ENCODE measurements at regions not wholly inside any gene's neighbourhood (a gene's known extent, or its start where the extent isn't known, plus 50 kb on each side); places are given as distances from the start of the nearest gene placed in this dataset.

- ChIA-PET POLR2A (no interaction called here), CTCF (no interaction called here)
- TF ChIP-seq, protein P1, sequence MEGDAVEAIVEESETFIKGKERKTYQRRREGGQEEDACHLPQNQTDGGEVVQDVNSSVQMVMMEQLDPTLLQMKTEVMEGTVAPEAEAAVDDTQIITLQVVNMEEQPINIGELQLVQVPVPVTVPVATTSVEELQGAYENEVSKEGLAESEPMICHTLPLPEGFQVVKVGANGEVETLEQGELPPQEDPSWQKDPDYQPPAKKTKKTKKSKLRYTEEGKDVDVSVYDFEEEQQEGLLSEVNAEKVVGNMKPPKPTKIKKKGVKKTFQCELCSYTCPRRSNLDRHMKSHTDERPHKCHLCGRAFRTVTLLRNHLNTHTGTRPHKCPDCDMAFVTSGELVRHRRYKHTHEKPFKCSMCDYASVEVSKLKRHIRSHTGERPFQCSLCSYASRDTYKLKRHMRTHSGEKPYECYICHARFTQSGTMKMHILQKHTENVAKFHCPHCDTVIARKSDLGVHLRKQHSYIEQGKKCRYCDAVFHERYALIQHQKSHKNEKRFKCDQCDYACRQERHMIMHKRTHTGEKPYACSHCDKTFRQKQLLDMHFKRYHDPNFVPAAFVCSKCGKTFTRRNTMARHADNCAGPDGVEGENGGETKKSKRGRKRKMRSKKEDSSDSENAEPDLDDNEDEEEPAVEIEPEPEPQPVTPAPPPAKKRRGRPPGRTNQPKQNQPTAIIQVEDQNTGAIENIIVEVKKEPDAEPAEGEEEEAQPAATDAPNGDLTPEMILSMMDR (IDR thresholded peaks at IDR 0.05; ENCODE audit: insufficient read depth, low read depth, low read length) = no peak
- no peak for DNase-seq (ENCODE audit: low read depth)
- Histone ChIP-seq H3K36me3 (ENCODE audit: control insufficient read depth, insufficient read depth, low read length) (no peaks in the 10 kb centered on the region), H3K4me3 (ENCODE audit: low read depth, low read length) (no peak overlapping the region), H3K27me3 (ENCODE audit: control insufficient read depth, insufficient read depth, low read length) (no peaks in the 10 kb centered on the region)
Observed at GRCh38 chr5:121711416-121711815, 140.3 kb upstream of the FTMT start.

- TF ChIP-seq, protein P1 (IDR thresholded peaks at IDR 0.05; ENCODE audit: insufficient read depth, low read depth, low read length) = no peak
- Histone ChIP-seq H3K27me3 (ENCODE audit: control insufficient read depth, insufficient read depth, low read length) (no peaks in the 10 kb centered on the region), H3K4me3 (ENCODE audit: low read depth, low read length) (no peak overlapping the region), H3K36me3 (ENCODE audit: control insufficient read depth, insufficient read depth, low read length) (no peaks in the 10 kb centered on the region)
- DNase-seq (ENCODE audit: low read depth) = no peak
- ChIA-PET POLR2A (no interaction called here), CTCF (no interaction called here)
Observed at GRCh38 chr5:121719255-121719654, 132.4 kb upstream of the FTMT start.

GRCh38 chr5:121725450-121725849 lies 126.2 kb upstream of the FTMT start:
- TF ChIP-seq, protein P1 (IDR thresholded peaks at IDR 0.05; ENCODE audit: insufficient read depth, low read depth, low read length) = no peak
- Histone ChIP-seq H3K27me3 (ENCODE audit: control insufficient read depth, insufficient read depth, low read length) (no peaks in the 10 kb centered on the region), H3K4me3 (ENCODE audit: low read depth, low read length) (no peak overlapping the region), H3K36me3 (ENCODE audit: control insufficient read depth, insufficient read depth, low read length) (no peaks in the 10 kb centered on the region)
- ChIA-PET CTCF (no interaction called here), POLR2A (no interaction called here)
- no peak for DNase-seq (ENCODE audit: low read depth)

DNA sequence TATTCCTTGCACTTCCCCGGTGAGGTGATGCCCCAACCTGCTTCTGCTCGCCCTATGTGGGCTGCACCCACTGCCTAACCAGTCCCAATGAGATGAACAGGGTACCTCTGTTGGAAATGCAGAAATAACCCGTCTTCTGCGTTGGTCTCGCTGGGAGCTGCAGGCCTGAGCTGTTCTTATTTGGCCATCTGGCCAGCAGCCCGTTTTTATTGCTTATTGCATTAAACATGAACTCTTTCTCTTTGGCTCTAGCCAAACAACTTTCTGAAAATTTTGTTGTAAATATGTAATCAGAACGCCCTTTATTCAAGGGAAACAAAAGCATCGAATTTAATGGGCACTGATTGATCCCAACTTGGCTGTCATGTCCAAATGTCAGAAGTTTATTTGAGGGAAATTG lies 124.7 kb upstream of the FTMT start:
- POLR2A ChIA-PET = no interaction called here
- TF ChIP-seq, protein P1 (IDR thresholded peaks at IDR 0.05; ENCODE audit: insufficient read depth, low read depth, low read length) = no peak
- H3K36me3 ChIP-seq (ENCODE audit: control insufficient read depth, insufficient read depth, low read length) = no peaks in the 10 kb centered on the region
- no peak overlapping the region for H3K4me3 ChIP-seq (ENCODE audit: low read depth, low read length)
- CTCF ChIA-PET = no interaction called here
- no peak for DNase-seq (ENCODE audit: low read depth)
- H3K27me3 ChIP-seq (ENCODE audit: control insufficient read depth, insufficient read depth, low read length) = no peaks in the 10 kb centered on the region

DNA sequence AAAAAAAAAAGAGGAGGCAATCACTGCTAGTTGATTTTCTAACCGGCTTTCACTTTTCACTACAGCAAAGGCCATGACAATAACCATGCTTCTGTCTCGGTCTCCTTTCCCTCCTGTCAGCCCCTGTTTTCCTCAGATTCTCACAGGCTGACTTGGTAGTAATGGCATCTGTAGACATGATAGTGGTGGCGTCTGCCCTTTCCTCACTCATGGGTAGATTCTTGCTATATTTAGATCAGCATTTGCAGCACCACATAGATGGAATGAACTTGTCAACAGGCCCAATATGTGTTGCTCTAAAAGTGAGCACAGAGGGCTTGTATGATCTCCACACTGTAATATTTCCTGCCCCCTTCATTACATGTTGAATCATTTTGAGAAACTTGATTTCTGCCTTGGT lies 120.3 kb upstream of the FTMT start:
- no peaks in the 10 kb centered on the region for H3K27me3 ChIP-seq (ENCODE audit: control insufficient read depth, insufficient read depth, low read length)
- TF ChIP-seq, protein P1 (IDR thresholded peaks at IDR 0.05; ENCODE audit: insufficient read depth, low read depth, low read length) = no peak
- H3K36me3 ChIP-seq (ENCODE audit: control insufficient read depth, insufficient read depth, low read length) = no peaks in the 10 kb centered on the region
- no peak for DNase-seq (ENCODE audit: low read depth)
- CTCF ChIA-PET = no interaction called here
- POLR2A ChIA-PET = no interaction called here
- no peak overlapping the region for H3K4me3 ChIP-seq (ENCODE audit: low read depth, low read length)
